ENCODE measurements at regions not wholly inside any gene's neighbourhood (a gene's known extent, or its start where the extent isn't known, plus 50 kb on each side); places are given as distances from the start of the nearest gene placed in this dataset.

DNA sequence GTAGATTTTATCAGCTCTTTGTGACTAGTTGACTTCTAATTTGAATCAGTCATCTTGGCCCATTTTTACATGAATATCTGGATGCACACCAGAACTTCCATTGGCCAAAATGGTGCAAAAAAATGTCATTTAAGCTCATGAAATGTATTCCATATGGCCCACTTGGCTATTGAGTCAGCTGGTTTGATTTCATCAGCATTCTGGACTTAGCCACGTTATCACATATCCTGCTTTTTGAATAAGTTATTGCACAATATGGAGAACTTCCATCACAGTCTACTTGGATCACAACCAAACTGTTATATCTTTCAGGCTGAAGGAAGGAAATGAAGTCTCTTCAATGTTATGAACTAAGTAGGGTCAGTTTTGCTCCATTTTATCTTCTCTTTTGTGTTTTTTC lies 640.6 kb downstream of the PCDH7 start:
- TF ChIP-seq, protein P1, sequence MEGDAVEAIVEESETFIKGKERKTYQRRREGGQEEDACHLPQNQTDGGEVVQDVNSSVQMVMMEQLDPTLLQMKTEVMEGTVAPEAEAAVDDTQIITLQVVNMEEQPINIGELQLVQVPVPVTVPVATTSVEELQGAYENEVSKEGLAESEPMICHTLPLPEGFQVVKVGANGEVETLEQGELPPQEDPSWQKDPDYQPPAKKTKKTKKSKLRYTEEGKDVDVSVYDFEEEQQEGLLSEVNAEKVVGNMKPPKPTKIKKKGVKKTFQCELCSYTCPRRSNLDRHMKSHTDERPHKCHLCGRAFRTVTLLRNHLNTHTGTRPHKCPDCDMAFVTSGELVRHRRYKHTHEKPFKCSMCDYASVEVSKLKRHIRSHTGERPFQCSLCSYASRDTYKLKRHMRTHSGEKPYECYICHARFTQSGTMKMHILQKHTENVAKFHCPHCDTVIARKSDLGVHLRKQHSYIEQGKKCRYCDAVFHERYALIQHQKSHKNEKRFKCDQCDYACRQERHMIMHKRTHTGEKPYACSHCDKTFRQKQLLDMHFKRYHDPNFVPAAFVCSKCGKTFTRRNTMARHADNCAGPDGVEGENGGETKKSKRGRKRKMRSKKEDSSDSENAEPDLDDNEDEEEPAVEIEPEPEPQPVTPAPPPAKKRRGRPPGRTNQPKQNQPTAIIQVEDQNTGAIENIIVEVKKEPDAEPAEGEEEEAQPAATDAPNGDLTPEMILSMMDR (IDR thresholded peaks at IDR 0.05; ENCODE audit: control extremely low read depth in 1 of 3, insufficient read depth in 1 of 3, low read depth in 1 of 3, low read length in 3 of 3): no peak
- TF ChIP-seq TCF12 (IDR thresholded peaks at IDR 0.05; ENCODE audit: low read depth, low read length): no peak
- no peak for TF ChIP-seq POLR2A (IDR thresholded peaks at IDR 0.05; ENCODE audit: control extremely low read depth in 1 of 2, low read depth in 2 of 2, low read length in 2 of 2)
- TF ChIP-seq, protein P2, sequence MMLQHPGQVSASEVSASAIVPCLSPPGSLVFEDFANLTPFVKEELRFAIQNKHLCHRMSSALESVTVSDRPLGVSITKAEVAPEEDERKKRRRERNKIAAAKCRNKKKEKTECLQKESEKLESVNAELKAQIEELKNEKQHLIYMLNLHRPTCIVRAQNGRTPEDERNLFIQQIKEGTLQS (IDR thresholded peaks at IDR 0.05; ENCODE audit: insufficient read depth, low read depth, low read length): no peak
- no peak for TF ChIP-seq JUN (IDR thresholded peaks at IDR 0.05; ENCODE audit: low read depth, low read length)
- TF ChIP-seq CBX5 (IDR thresholded peaks at IDR 0.05; ENCODE audit: low read depth, low read length): no peak
- no peak for TF ChIP-seq EZH2 (IDR thresholded peaks at IDR 0.05; ENCODE audit: low read depth, low read length, severe bottlenecking)
- TF ChIP-seq CEBPB (IDR thresholded peaks at IDR 0.05; ENCODE audit: low read depth, low read length): no peak
- no peak for TF ChIP-seq EP300 (IDR thresholded peaks at IDR 0.05; ENCODE audit: borderline replicate concordance in 1 of 2, low read depth in 2 of 2, low read length in 2 of 2)
- no peak for TF ChIP-seq JUND (IDR thresholded peaks at IDR 0.05; ENCODE audit: low read length)
- no peak for TF ChIP-seq TEAD4 (IDR thresholded peaks at IDR 0.05; ENCODE audit: low read depth, low read length)
